ENCODE measurements at regions not wholly inside any gene's neighbourhood (a gene's known extent, or its start where the extent isn't known, plus 50 kb on each side); places are given as distances from the start of the nearest gene placed in this dataset.

DNA sequence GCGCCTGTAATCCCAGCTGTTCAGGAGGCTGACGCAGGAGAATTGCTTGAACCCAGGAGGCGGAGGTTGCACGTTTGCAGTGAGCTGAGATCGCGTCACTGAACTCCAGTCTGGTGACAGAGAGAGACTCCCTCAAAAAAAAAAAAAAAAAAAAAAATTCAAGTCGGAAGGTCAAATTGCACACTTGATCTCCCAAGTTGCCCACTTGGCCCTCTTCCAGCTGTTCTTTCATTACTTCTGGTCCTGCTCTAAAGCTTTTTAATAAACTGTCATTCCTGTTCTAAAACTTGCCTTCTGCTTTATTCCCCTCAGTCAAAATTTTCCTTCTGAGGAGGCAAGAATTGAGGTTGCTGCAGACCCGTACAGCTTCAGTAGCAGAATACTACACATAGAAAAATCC lies 2358.0 kb downstream of the ARAP2 start:
- TF ChIP-seq POLR2AphosphoS5 (IDR thresholded peaks at IDR 0.05) (no peak), EP300 (IDR thresholded peaks at IDR 0.05) (no peak)
- TF ChIP-seq, protein P1, sequence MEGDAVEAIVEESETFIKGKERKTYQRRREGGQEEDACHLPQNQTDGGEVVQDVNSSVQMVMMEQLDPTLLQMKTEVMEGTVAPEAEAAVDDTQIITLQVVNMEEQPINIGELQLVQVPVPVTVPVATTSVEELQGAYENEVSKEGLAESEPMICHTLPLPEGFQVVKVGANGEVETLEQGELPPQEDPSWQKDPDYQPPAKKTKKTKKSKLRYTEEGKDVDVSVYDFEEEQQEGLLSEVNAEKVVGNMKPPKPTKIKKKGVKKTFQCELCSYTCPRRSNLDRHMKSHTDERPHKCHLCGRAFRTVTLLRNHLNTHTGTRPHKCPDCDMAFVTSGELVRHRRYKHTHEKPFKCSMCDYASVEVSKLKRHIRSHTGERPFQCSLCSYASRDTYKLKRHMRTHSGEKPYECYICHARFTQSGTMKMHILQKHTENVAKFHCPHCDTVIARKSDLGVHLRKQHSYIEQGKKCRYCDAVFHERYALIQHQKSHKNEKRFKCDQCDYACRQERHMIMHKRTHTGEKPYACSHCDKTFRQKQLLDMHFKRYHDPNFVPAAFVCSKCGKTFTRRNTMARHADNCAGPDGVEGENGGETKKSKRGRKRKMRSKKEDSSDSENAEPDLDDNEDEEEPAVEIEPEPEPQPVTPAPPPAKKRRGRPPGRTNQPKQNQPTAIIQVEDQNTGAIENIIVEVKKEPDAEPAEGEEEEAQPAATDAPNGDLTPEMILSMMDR (IDR thresholded peaks at IDR 0.05): no peak
